Astrocyte of the hippocampus (primary cell): ENCODE measurements at regions not wholly inside any gene's neighbourhood (a gene's known extent, or its start where the extent isn't known, plus 50 kb on each side); places are given as distances from the start of the nearest gene placed in this dataset.

Source experiments
- DNase-seq: peaks from one replicate; pipeline ENCODE4 v3.0.0; 2011; ENCODE audit warnings: low read depth, low spot score

DNA sequence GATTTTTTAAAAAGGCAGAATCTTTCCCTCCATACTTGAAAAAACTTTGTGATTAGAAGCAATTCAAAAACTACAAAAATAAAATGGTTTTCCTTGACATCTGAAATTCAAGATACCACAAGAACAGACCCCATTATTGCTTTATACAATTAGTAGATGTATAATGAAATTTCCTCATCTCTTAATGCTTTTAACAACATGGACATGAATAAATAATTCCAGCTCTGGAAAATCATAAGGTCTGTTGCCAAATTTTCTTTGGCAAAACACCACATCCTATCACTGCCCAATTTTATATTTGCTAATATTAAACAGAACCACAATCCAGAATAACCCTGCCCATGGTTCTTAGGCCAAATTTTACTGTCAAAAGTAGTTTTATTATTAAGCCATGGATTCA, 1543.6 kb upstream of the MIR17HG start:
- no peak for DNase-seq

DNA sequence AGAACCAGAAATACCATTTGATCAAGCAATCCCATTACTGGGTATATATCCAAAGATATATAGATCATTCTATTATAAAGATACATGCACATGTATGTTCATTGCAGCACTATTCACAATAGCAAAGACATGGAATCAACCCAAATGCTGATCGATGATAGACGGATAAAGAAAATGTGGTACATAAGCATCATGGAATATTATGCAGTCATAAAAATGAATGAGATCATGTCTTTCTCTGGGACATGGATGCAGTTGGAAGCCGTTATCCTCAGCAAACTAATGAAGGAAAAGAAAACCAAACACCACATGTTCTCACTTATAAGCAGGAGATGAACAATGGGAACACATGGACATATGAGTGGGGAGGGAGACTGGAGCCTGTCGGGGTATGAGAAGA, 1540.9 kb upstream of the MIR17HG start:
- DNase-seq = no peak

DNA sequence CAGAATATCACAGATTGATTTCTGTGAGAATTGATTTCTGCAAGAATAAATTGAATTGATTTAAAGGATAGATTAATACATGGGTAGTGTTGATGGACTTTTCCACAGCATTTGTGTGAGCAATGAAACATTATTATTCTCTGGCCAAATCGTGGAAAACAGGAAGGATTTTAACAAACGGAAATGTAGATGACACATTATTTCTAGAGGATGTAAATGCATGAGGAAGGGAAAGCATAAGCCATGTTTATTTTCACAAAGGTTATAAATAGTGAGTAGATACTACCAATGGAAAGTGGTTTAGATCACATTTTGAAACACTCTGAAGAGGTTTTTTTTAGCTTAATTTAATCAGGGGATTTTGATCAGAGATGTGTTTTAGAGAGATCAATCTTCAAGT, 1534.6 kb upstream of the MIR17HG start:
- DNase-seq = no peak

DNA sequence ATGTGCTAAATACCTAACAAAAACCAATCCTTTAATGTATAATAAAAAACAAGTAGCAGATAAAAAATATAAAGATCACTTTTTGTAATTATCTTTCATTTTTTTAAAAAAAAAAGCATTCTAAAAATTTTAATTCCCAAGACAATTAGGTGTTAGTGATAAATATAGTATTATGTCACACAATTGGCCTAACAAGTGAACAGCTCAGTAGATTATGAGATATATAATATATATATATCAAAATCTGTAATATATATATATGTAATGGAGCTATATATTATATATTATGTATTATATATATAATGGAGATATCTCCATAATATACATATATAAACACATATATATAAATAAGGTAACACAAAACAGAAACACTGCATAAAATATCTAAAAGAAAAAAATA, 1531.1 kb upstream of the MIR17HG start:
- no peak for DNase-seq

DNA sequence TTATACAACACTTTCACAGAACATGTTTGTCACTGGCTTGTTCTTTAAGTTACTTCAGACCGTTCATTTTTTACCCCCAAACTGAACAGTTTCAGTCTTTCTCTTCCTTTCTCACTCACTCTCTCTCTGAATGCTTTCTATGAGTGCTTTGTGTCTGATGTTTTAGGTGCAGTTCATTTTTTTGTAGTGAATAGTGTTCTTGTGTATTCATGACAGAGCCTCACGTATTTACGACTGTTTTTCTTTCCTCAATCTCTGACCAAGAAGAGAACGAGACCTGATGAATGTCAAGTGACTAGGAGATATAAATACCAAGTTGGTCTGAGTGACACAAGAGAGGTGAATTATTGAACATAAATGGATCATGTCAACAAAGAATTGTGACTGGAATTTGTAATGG, 1525.0 kb upstream of the MIR17HG start:
- DNase-seq = no peak

- DNase-seq = no peak
These were observed 1519.9 kb upstream of the MIR17HG start for GRCh38 chr13:89827552-89827951.

DNA sequence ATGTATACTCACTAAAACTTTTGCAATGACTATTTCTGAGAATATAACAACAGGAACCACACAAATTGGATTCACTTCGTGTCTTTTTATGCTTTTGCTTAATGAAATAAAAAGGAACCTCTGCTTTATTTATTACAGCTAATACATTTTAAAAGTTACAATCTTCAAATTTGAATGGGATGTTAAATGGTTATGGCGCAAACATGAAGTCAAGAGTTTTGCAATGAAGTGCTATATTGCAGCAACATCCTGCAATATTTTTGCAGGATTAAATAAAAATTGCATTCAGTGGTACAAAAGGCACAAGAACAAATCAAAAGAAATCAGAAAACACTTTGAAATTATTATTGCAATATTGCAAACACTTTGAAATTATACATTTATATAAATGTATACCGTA, 1519.0 kb upstream of the MIR17HG start:
- DNase-seq = no peak

- DNase-seq = no peak
These were observed 1516.3 kb upstream of the MIR17HG start for GRCh38 chr13:89831157-89831556.

DNA sequence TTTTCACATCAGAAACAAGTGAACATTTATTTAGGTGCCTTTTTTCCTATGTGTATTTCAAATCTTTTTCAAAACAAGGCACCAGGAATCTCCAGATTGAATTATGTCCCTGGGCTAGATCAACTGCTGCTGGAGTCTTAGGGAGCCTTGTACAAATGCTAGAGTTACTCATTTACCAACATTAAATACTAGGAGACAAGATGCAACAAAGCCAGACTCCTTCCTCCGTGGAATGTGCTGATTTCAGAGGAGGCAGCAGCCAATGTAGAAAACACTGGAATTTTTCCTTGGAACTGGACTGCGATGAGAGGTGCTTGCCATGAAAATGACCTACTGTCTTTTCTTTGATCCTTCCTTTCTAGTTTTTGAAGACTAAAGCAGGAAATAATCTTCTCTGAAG, 1514.7 kb upstream of the MIR17HG start:
- no peak for DNase-seq

GRCh38 chr13:89843621-89844020, 1503.9 kb upstream of the MIR17HG start:
- DNase-seq = no peak

- DNase-seq = no peak
These were observed 1501.6 kb upstream of the MIR17HG start for GRCh38 chr13:89845874-89846273.

GRCh38 chr13:89846926-89847585, 1500.4 kb upstream of the MIR17HG start:
- no peak for DNase-seq

DNA sequence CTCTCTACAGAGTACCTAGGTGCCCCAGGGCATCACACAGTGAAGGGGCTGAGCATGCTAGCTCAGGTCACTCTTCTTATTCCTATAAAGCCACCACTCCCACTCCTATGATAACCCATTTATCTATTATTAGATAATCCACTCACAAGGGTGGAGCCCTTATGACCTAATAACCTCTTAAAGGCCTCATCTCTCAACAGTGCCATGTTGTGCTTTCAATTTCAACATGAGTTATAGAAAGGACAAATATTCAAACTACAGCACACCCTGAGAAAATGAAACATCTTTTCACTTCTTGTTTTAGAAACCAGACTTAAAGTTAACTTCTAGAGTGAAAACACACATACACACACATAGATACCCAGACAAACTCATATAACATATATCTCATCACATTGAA, 1494.9 kb upstream of the MIR17HG start:
- DNase-seq = no peak

DNA sequence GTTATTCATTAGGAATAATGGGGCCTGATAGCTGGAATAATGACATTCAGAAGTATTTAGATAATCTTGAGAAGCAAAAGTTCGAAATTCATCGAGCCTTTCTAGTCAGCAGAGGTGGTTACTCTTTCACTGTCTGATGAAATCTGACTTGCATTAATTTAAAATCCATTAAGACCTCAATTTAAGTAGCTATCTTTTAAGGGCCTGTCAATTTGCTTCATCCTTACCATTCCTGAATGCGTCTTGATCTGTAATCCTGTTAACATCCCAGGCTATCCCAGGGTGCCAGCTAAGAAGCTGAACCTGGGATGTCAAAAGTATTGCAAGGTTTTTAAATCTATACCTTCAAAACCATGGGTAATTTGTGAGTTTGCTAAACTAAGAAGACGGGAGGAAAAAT, 1491.0 kb upstream of the MIR17HG start:
- DNase-seq = no peak

- no peak for DNase-seq
These were observed 1490.0 kb upstream of the MIR17HG start for GRCh38 chr13:89857502-89857901.

GRCh38 chr13:89862011-89862690, 1485.3 kb upstream of the MIR17HG start:
- no peak for DNase-seq

GRCh38 chr13:89862691-89863036, 1484.8 kb upstream of the MIR17HG start:
- no peak for DNase-seq

DNA sequence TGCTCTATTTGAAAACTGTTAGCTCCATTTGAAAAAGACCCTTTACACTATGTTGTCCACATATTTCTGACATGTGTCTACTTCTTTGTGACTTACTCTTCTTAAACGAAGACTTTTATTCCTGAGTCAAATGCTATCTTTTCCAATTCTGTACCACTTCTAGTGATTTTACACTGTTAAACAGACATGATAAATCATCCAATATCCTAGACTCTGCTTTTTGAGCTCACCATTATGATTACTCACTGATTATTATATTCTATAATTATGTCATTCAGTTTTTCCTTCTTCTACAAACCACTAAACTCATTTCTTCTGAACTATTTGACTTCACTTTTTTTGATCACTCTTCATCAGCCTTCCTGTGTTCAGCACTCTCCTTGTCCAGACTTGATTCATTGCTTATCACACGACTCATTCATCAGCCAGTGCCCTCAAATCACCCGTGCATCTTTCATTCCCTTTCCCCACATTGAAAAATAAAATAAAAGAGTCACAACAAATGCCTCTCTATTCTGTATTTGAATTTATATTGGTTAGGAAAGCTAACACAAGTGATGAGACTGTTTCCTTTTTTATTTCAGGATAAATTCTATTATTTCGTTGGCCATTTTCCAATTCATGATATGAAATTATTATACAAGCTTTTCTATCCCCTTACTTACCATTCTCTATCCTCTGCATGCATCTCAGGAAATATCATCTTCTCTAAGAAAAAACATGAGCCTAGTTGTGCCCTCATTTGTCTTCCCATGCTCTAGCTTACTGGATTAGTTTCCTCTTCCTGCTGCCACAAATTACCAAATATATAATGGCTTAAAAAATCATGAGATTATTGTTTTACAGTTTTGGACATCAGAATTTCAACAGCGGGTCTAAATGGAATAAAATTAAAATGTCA, 1482.1 kb upstream of the MIR17HG start:
- DNase-seq = no peak

DNA sequence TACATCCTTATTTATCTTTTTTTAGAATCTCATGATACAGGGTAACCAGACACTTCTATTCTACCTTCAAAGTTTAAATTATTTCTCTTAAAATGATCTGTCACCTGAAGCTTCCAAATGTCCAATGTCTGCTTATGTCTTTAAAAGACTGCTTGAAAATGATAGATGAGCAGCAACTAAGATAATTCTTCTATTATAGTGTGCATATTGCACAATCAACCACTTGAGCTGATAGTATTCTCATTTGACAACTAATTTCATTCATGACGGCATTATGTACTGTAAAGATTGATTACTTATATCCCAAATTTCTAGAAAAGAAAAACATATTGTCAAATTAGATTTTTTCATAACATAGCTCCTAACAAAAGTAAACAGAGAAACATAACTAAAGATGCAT, 1478.2 kb upstream of the MIR17HG start:
- DNase-seq = no peak

DNA sequence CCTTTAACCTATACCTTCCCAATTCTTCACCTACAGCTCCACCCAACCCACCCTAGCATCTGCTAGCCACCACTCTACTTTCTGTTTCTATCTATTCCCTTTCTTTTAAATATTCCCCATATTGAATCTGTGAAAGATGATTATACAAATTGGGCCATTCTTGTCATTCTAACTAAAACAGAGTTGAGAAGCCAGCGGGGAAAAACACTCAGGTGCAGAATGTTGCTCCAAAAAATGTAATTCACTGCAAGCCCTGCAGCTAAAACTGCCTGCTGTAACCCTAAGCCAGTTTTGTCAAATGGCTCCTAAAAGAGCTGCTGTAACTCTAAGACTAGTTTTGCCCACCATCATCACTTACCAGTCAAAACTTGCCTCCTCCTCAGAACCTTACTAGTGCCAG, 1468.6 kb upstream of the MIR17HG start:
- DNase-seq = no peak

DNA sequence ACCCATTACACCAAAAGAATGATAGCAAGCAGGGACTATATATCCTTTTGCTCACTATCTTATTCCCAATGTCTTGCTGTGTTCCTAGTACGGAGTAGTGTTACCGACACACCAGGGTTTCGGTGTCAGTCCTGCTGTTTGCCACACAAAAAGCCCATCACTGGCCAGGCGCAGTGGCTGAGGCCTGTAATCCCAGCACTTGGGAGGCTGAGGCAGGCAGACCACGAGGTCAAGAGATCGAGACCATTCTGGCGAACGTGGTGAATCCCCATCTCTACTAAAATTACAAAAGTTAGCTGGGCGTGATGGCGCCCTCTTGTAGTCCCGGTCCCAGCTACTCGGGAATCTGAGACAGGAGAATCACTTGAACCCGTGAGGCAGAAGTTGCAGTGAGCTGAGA, 1467.3 kb upstream of the MIR17HG start:
- DNase-seq = no peak

GRCh38 chr13:89883893-89884448, 1463.5 kb upstream of the MIR17HG start:
- DNase-seq = no peak
